HG03095 (cell line): ENCODE measurements at regions not wholly inside any gene's neighbourhood (a gene's known extent, or its start where the extent isn't known, plus 50 kb on each side); places are given as distances from the start of the nearest gene placed in this dataset.

Experiments used
- ATAC-seq: cut with Tn5 transposase; IDR thresholded peaks from one replicate; pipeline ENCODE4 v1.9.1; 2021; ENCODE audit warnings: moderate library complexity; ENCODE audit not compliant: unreplicated experiment

- ATAC-seq = no peak
These were observed 89.9 kb upstream of the MPDZ start for GRCh38 chr9:13369431-13369830.

DNA sequence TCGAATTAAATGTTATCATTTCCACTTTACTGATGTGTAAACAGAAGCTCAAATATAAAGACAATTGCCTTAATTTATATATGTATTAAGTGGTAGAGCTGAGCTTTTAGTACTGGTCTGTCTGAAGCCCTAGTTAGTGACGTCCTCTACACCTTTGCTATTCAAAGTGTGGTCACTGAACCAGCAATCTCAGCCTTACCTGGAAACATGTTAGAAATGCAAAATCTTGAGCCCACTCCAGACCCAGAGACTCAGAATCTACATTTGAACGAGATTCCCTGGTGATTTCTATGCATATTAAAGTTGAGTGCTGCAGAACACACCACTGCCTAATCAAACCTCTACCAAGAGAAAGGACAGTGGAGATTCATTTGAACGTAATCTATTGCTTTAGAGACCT lies 88.3 kb upstream of the MPDZ start:
- ATAC-seq = no peak

DNA sequence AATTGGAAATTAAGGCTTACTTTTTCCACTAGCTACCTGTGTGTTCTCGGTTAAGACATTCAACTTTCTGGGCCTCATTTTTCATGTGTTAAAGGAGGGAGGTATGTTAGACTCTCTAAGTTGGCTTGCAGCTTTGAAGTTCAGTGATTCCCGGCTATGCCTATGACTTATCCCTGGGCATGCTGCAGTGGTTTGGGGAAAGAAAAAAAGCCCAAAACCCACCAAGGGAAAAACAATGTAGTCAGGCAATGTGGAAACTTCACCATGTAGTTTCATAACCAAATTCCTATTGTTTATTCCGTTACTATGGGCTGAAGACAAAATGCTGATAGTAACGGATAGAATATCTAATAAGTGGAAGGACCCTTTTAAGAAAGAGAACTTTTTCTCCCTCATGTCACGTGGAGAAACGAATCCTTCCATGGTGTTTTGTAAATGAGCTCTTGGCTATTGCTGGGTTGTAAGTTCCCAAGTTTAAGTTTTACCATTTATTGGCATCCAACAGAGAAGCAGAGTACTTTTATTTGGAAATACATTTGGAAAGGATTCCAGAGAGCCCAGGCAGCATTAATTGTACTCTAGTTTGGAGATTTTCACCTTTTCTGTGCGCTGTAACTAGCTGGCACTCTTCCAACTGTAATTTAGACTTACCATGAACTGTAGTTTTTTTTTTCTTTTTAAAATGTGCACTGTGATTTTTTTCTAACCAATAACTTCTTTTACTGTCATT lies 84.9 kb upstream of the MPDZ start:
- no peak for ATAC-seq

DNA sequence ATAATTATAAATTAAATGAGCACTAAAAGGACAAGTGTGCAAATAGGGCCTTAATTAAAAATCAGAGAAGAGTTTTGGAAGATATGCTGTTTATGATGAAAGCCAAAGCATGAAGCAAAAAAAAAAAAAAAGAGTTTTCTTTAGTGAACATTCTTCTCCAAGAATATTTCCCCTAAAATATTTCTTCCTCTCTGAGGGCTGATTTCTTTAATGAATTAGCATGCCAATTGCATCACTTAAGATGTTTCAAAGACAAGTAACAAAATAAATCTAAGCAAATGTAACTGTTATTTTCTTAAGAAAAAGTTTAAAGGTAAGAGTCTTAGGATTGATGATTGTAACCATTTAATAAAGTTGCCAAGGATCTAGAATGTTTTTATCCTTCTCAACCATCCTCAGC lies 81.6 kb upstream of the MPDZ start:
- ATAC-seq = no peak

DNA sequence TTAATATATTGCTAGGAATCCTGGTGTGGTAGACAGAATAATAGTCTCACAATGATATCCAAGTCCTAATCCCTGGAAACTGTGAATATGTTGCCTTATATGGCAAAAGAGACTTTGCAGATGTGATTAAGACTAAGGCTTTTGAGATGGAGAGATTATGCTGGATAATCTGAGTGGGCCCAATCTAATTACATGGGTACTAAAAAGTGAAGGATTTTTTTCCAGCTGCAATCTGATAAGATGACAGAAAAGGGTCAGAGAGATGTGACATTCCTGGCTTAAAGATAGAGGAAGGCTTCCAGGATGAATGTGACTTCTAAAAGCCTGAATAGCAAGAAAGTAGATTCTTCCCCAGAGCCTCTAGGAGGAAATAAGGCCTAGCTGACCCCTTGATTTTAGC lies 80.7 kb upstream of the MPDZ start:
- ATAC-seq = no peak

GRCh38 chr9:13358128-13358527 lies 78.6 kb upstream of the MPDZ start:
- ATAC-seq = no peak

DNA sequence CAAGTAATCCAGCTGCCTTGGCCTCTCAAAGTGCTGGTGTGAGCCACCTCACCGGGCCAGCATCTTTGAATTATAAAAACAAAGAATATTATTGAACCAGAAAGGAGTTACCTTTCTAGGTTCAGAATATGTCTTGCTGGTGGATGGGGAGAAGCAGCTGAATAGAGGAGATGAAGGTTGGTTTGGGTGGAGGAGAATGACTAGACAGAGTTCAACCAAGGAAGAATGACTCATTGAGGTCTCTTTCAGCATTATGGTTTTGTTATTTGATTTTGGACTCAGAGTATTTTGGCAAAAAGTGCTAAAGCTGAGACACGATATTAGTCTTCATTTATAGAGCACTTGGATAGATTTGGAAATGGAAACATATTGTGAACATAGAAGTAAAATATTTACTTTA lies 75.2 kb upstream of the MPDZ start:
- ATAC-seq = no peak

DNA sequence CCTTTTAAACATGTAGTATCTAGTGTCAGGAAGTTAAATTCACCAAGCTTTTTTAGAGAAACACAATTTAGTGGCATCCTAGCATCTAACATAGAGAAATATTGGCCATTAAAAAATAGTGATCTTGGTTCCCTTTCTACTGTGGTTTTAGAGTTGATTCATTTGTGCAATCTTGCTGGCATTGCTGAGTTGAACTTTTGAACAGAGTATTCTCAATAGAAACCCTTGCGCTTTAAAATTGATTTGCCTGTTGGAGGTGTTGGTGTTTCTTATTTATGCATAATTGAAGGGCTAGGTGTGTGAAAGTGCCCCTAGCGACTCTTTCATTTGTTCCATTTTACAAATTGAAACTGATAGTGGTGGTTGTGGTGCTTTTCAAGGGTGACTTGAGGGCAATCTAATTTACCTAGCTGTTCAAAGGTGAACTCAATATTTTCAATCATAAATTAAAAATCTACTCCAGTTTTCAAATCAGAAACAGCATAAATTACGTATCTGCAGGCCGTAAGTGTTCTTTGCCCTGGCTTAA lies 73.0 kb upstream of the MPDZ start:
- ATAC-seq = no peak

GRCh38 chr9:13351778-13352386 lies 72.4 kb upstream of the MPDZ start:
- no peak for ATAC-seq

GRCh38 chr9:13332571-13332970 lies 53.1 kb upstream of the MPDZ start:
- ATAC-seq = no peak

- ATAC-seq = no peak
These were observed 51.8 kb upstream of the MPDZ start for GRCh38 chr9:13331320-13331719.

DNA sequence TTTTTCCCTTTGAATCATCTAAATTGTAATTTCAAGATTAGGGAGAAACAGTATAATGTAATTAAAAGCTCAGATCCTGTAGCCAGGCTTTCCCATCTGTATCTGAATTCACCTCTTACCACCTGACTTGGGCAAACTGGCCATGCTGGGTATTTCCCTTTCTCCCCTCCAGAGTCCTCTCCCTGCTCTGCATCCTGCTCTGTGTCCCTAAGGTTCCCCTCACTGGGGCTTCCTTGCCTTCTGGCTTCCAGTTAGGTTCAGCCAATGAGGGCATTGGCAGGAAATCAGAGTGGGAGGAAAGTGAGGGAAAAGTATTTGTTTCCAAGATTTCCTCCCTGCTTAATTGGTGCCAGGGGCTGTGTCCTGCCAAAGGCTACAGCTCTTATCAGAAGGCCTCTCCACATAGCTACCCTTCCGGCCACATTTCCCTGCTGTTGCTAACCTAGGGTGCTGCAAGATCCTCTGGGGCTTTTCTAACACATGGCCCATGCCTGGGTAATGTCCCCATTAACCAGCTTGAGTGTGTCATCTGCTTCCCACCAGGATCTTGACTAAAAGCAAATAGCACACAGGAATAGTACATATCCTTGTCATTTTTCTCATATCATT lies 51.0 kb upstream of the MPDZ start:
- no peak for ATAC-seq
